ENCODE measurements at regions not wholly inside any gene's neighbourhood (a gene's known extent, or its start where the extent isn't known, plus 50 kb on each side); places are given as distances from the start of the nearest gene placed in this dataset.

DNA sequence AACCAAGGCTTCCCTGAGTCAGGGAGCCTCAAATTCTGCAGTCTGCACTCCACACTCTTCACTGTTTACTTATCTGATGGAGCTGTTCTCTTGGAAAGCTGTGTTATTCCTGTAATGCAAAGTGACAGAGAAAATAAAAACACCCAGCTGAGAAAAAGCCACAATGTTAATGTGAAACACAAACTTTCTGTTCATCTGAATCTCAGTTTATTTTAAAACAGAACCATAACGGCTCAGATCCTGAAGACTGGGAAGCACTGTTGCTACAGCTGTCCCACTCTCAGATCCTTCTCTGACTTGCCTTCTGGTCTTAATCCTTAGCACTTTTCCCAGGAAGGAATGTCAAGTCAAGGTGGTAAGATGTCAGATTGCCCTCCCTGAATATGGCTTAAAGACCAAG lies 736.6 kb downstream of the DHX35 start:
- H3K27me3 ChIP-seq (replicated peaks in 1 of 4; ENCODE audit: control insufficient read depth in 3 of 4, extremely low read depth in 1 of 4, insufficient read depth in 3 of 4, low read length in 3 of 4), result no peaks in the 10 kb centered on the region
- no peak overlapping the region for H3K9ac ChIP-seq (replicated peaks in 1 of 4; ENCODE audit: extremely low read depth in 1 of 4, low read depth in 3 of 4, low read length in 3 of 4)
- no peak overlapping the region for H3K18ac ChIP-seq (ENCODE audit: extremely low read depth, low read length)
- no peaks in the 10 kb centered on the region for H3K23me2 ChIP-seq (ENCODE audit: low read depth, low read length)
- H4K8ac ChIP-seq (ENCODE audit: extremely low read depth, insufficient read depth, low read length), result no peak overlapping the region
- no peaks in the 10 kb centered on the region for H3K36me3 ChIP-seq (ENCODE audit: control insufficient read depth in 2 of 4, insufficient read depth in 4 of 4, low read length in 3 of 4)
- no peaks in the 10 kb centered on the region for H4K20me1 ChIP-seq (replicated peaks in 1 of 2; ENCODE audit: control insufficient read depth in 1 of 2, insufficient read depth in 2 of 2, low read length in 2 of 2)
- no peak overlapping the region for H3K23ac ChIP-seq (ENCODE audit: insufficient read length)
- no peak overlapping the region for H3K56ac ChIP-seq (replicated peaks; ENCODE audit: insufficient read length, low read depth, low read length)
- 90% methylated on average over 1 of the region's 1 CpG; no CpG with 5 or more reads in 1 of the 2 experiments for WGBS, 2 experiments (ENCODE audit: extremely low coverage in 1 of 2, insufficient coverage in 1 of 2, insufficient read length in 1 of 2, insufficient replicate concordance in 2 of 2, low coverage in 1 of 2, low lambda C conversion rate in 2 of 2, missing lambda C conversion rate in 1 of 2)
- no peak overlapping the region for H2BK20ac ChIP-seq (ENCODE audit: low read length)
- H2AK5ac ChIP-seq (ENCODE audit: low read depth, low read length), result no peak overlapping the region
- H4K91ac ChIP-seq (replicated peaks; ENCODE audit: insufficient read length, low read length), result no peak overlapping the region
- H3K4ac ChIP-seq (replicated peaks; ENCODE audit: insufficient read length, low read depth, low read length), result no peak overlapping the region
- POLR2A ChIA-PET (ENCODE audit: partially characterized antibody), result no interaction called here
- DNase-seq (ENCODE audit: low read depth in 1 of 2, low spot score in 2 of 2) (no peak), FAIRE-seq (no peak)
- H3K4me3 ChIP-seq (ENCODE audit: extremely low read depth in 1 of 4, insufficient read depth in 2 of 4, low read depth in 3 of 4, low read length in 4 of 4), result no peak overlapping the region
- H3K27ac ChIP-seq (ENCODE audit: low read depth, low read length), result no peak overlapping the region
- H3K9me3 ChIP-seq (ENCODE audit: insufficient read depth in 2 of 2, low read depth in 1 of 2, low read length in 1 of 2), result no peaks in the 10 kb centered on the region
- H2BK5ac ChIP-seq (ENCODE audit: low read depth, low read length), result no peak overlapping the region
- CTCF ChIA-PET (ENCODE audit: partially characterized antibody), result interaction anchor here (0.6 kb wide), 2 partner anchors 9 to 24 kb away, joined by 3 read pairs; no protein-coding TSS in a partner anchor
- no peak overlapping the region for H4K5ac ChIP-seq (ENCODE audit: insufficient read length, low read depth, low read length)
- H2BK12ac ChIP-seq (ENCODE audit: low read depth, low read length), result no peak overlapping the region
- H3K14ac ChIP-seq (ENCODE audit: insufficient read length), result no peak overlapping the region
- no peaks in the 10 kb centered on the region for H3K79me1 ChIP-seq (ENCODE audit: low read depth, low read length)
- peaks cover 0 to 3% (median under 1%) of the 10 kb centered on the region in 4 experiments; a peak in 1 of 7 replicates for H3K4me1 ChIP-seq (replicated peaks in 1 of 4; ENCODE audit: control insufficient read depth in 3 of 4, insufficient read depth in 4 of 4, low read length in 3 of 4)
- no peak overlapping the region for H3K4me2 ChIP-seq (ENCODE audit: insufficient read depth in 1 of 2, low read depth in 2 of 2, low read length in 2 of 2)
- no peak overlapping the region for H2AFZ ChIP-seq (ENCODE audit: low read length)
- no peak overlapping the region for H2BK15ac ChIP-seq (ENCODE audit: low read length)
- no peaks in the 10 kb centered on the region for H3K79me2 ChIP-seq (ENCODE audit: control insufficient read depth in 1 of 2, insufficient read depth in 2 of 2, low read length in 2 of 2)
- no peak overlapping the region for H2BK120ac ChIP-seq (replicated peaks; ENCODE audit: low read depth, low read length)
- no peak for TF ChIP-seq SIX5 (IDR thresholded peaks at IDR 0.05; ENCODE audit: low read depth, low read length)
- no peak for TF ChIP-seq NANOG (IDR thresholded peaks at IDR 0.05; ENCODE audit: insufficient read depth, low read depth, low read length, poor library complexity, severe bottlenecking)
- TF ChIP-seq JUN (IDR thresholded peaks at IDR 0.05; ENCODE audit: low read depth, low read length), result no peak
- TF ChIP-seq SIRT6 (IDR thresholded peaks at IDR 0.05; ENCODE audit: low read length), result no peak
- TF ChIP-seq BRCA1 (IDR thresholded peaks at IDR 0.05; ENCODE audit: low read depth, low read length), result no peak
- TF ChIP-seq EP300 (IDR thresholded peaks at IDR 0.05; ENCODE audit: borderline replicate concordance in 1 of 2, low read depth in 2 of 2, low read length in 2 of 2), result no peak
- TF ChIP-seq EZH2 (IDR thresholded peaks at IDR 0.05; ENCODE audit: low read depth, low read length, severe bottlenecking), result no peak
- no peak for TF ChIP-seq RNF2 (IDR thresholded peaks at IDR 0.05; ENCODE audit: borderline replicate concordance, low read depth, low read length, missing control alignments, poor library complexity, severe bottlenecking)
- no peak for TF ChIP-seq CBX5 (IDR thresholded peaks at IDR 0.05; ENCODE audit: low read depth, low read length)
- TF ChIP-seq TEAD4 (IDR thresholded peaks at IDR 0.05; ENCODE audit: low read depth, low read length), result no peak
- no peak for TF ChIP-seq SUZ12 (IDR thresholded peaks at IDR 0.05; ENCODE audit: low read length)
